HG03520 (cell line): ENCODE measurements at regions not wholly inside any gene's neighbourhood (a gene's known extent, or its start where the extent isn't known, plus 50 kb on each side); places are given as distances from the start of the nearest gene placed in this dataset.
"Not testable (repeated sequence)": the region's sequence is repeated elsewhere in the genome, so short reads cannot be mapped to it uniquely, and the experiment has no call there.

ENCODE experiments used
- ATAC-seq: cut with Tn5 transposase; IDR thresholded peaks from one replicate; pipeline ENCODE4 v1.9.1; 2021; ENCODE audit warnings: mild to moderate bottlenecking, moderate library complexity; ENCODE audit not compliant: unreplicated experiment

GRCh38 chr9:124124729-124125650 lies 113.4 kb downstream of the LHX2 start:
- no peak for ATAC-seq

GRCh38 chr9:124125651-124125977 lies 114.0 kb downstream of the LHX2 start:
- ATAC-seq = no peak

GRCh38 chr9:124126648-124127646 lies 115.4 kb downstream of the LHX2 start:
- ATAC-seq = no peak

GRCh38 chr9:124128568-124129166 lies 117.1 kb downstream of the LHX2 start:
- ATAC-seq = no peak

- ATAC-seq = no peak
These were observed 118.9 kb downstream of the LHX2 start for GRCh38 chr9:124130277-124131075.

GRCh38 chr9:124131518-124131917 lies 120.0 kb downstream of the LHX2 start:
- not testable (repeated sequence) for ATAC-seq

- ATAC-seq = no peak
These were observed 121.1 kb downstream of the LHX2 start for GRCh38 chr9:124132671-124133147.

- no peak for ATAC-seq
These were observed 122.2 kb downstream of the LHX2 start for GRCh38 chr9:124133727-124134126.

- no peak for ATAC-seq
These were observed 123.0 kb downstream of the LHX2 start for GRCh38 chr9:124134526-124134925.

GRCh38 chr9:124135813-124136365 lies 121.9 kb upstream of the NEK6 start:
- ATAC-seq = no peak

GRCh38 chr9:124137009-124137943 lies 120.5 kb upstream of the NEK6 start:
- ATAC-seq = peak; percentile 68

- no peak for ATAC-seq
These were observed 119.8 kb upstream of the NEK6 start for GRCh38 chr9:124137944-124138335.

GRCh38 chr9:124139001-124139400 lies 118.7 kb upstream of the NEK6 start:
- ATAC-seq = no peak

- ATAC-seq = no peak
These were observed 116.7 kb upstream of the NEK6 start for GRCh38 chr9:124140941-124141568.

GRCh38 chr9:124144561-124145123 lies 113.1 kb upstream of the NEK6 start:
- ATAC-seq = not testable (repeated sequence)

GRCh38 chr9:124146031-124146561 lies 111.7 kb upstream of the NEK6 start:
- ATAC-seq = no peak

- no peak for ATAC-seq
These were observed 107.8 kb upstream of the NEK6 start for GRCh38 chr9:124149992-124150391.

- no peak for ATAC-seq
These were observed 93.9 kb upstream of the NEK6 start for GRCh38 chr9:124163760-124164255.
